LNCAP (cell line): ENCODE measurements at regions not wholly inside any gene's neighbourhood (a gene's known extent, or its start where the extent isn't known, plus 50 kb on each side); places are given as distances from the start of the nearest gene placed in this dataset.

ENCODE experiments used
- CTCF ChIP-seq: fragments of 450-650 bp; IDR thresholded peaks from 2 replicates; pipeline ENCODE4 v1.5.1; 2017; ENCODE audit warnings: mild to moderate bottlenecking

DNA sequence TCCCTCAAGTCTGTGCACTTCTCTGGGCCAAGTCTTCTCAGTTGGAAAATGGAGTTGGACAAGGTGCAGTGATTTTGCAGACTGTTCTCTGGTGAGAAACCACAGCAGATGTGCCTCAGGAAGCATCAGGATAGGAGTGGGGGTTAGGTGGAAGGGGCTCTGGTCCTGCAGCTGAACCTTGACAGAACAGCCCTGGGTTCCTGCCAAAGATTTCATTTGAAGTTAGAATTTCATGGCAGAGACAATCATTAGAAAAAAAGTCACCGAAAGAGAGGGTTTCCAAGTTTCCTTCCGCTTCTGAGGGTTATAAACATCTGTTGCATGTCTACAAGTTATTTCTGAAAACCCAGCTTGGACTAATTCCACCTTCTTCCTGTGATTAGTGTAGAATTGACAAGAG lies 80.4 kb upstream of the IRX3 start:
- TF ChIP-seq CTCF: no peak

GRCh38 chr16:54365990-54366634 lies 79.5 kb upstream of the IRX3 start:
- no peak for TF ChIP-seq CTCF

DNA sequence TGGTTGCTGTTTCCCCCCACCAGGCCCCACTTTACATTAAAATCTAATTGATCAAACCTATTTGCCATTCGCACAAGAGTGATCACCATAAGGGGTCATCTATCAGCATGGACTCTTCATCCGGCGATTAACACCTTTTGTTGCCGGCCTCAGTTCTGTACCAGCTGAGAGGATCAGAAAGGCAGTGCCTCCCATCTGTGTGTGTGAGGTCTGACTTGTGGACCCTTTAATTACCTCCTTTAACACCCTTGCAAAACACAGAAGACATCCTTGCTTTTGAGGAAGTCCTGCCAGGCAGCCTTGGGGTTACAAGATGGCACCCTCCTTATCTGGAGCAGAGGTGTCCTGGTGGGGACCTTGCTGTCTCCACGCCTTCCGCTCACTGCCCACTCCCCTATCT lies 77.2 kb upstream of the IRX3 start:
- TF ChIP-seq CTCF: no peak

- TF ChIP-seq CTCF: no peak
These were observed 76.1 kb upstream of the IRX3 start for GRCh38 chr16:54362591-54363206.

DNA sequence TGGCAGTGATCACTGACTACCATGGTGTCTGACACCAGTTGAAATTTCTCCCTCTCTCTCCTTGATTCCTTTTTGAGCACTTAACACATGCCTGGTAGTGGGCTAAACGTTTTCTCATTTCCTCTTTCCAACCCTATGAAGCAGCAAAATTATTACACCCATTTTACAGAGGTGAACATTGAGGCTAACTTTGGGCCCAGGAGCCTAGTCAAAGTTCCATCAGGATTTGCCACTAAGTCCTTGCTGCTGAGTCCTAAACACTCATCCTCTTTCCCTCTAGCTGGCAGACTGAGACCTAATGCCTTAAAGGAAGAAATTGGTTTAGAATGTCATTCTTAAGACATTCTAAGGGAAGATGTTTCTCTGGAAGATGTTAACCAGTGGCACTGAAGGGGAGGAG lies 74.7 kb upstream of the IRX3 start:
- TF ChIP-seq CTCF: no peak

DNA sequence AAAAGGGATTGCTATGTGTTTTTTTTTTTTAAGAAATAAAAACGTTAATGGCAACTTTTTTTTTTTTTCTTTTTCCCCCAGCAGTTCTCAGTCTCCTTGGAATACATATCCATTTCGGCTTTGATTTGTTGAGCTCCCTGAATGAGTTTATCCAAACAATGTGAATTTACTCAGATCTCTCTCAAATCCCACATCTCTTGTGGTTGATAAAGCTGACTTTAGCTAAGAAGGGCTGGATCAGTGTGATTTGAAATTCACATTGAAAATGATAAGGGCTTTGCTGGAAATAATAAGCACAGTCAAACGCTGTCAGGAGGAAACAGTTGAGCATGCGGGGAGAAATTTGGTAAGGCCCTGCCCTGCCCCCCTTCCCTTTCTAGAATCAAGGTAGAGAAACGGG lies 74.1 kb upstream of the IRX3 start:
- no peak for TF ChIP-seq CTCF

- TF ChIP-seq CTCF: no peak
These were observed 73.0 kb upstream of the IRX3 start for GRCh38 chr16:54359555-54359954.

DNA sequence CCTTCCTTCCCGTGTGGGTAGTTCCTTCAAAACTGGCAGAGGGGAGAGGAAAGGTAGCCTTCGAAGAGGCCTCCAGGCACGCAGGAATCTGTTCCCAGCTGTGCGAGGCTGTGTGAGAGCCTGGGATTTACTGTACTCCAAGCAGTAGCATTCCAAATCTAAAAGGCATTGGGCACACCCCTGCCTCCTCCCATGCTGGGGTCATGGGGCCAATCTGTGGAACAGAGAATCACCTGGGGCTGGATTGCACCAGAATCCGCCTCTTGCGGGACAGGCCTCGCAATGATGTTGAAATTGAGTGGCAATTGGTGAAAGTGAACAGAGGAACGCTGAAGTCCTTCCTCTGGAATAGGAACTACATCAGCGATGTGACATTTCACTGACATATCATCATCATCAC lies 72.5 kb upstream of the IRX3 start:
- no peak for TF ChIP-seq CTCF
